Activated CD8-positive, alpha-beta memory T cell treated with anti-CD3 and anti-CD28 coated beads, Interleukin-2, amount 50 U/mL, for 24 hours (primary cell): ENCODE measurements at regions not wholly inside any gene's neighbourhood (a gene's known extent, or its start where the extent isn't known, plus 50 kb on each side); places are given as distances from the start of the nearest gene placed in this dataset.

Source experiments
- DNase-seq: peaks from one replicate; pipeline ENCODE4 v3.0.0-alpha.2; 2020; ENCODE audit errors: extremely low read depth

GRCh38 chr3:102083473-102083872 lies 234.2 kb downstream of the NFKBIZ start:
- DNase-seq, result no peak

DNA sequence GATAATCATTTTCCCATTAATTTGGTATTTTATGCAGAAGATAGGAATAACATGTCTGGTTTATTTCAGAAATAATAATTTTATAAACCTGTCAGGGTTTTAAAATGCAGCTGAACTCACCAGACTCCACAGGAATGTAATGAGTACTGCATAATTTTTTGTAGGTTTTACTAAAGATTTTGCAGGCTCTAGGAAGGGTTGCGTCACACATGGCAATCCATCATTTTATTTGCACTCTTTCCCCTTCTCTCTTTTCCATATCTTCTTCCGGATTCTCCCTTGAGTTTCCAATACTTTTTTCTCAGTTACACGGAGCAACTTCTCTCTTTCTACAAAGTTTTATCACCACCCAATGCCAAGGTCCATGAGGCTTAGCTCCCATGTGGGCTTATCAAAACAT lies 234.7 kb downstream of the NFKBIZ start:
- no peak for DNase-seq

GRCh38 chr3:102084704-102085103 lies 235.4 kb downstream of the NFKBIZ start:
- no peak for DNase-seq

- no peak for DNase-seq
These were observed 236.3 kb downstream of the NFKBIZ start for GRCh38 chr3:102085431-102086176.

- no peak for DNase-seq
These were observed 237.9 kb downstream of the NFKBIZ start for GRCh38 chr3:102087236-102087635.

DNA sequence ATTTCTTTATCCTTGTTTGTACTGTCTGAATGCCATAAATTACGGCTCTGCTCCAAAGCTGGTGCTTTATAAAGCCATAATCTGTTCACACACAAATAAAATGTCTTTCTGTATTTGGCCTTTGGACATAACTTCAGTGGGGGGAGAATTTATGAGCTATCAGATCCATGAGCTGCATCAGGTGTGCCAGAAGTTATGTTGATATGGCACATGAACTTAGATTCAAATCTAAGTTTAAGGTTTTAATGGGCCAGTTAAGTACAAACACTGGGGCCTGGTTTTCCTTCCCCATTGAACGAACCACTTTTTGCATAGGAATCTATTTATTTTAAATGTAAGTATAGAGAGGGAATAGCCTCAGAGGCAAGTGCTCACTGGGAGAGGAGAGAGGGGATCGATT lies 239.9 kb downstream of the NFKBIZ start:
- DNase-seq, result no peak

GRCh38 chr3:102089904-102090720 lies 240.8 kb downstream of the NFKBIZ start:
- DNase-seq, result no peak

- no peak for DNase-seq
These were observed 241.4 kb downstream of the NFKBIZ start for GRCh38 chr3:102090721-102091045.

- no peak for DNase-seq
These were observed 242.0 kb downstream of the NFKBIZ start for GRCh38 chr3:102091358-102091757.

- no peak for DNase-seq
These were observed 243.5 kb downstream of the NFKBIZ start for GRCh38 chr3:102092617-102093466.

GRCh38 chr3:102094506-102094905 lies 245.2 kb downstream of the NFKBIZ start:
- no peak for DNase-seq

DNA sequence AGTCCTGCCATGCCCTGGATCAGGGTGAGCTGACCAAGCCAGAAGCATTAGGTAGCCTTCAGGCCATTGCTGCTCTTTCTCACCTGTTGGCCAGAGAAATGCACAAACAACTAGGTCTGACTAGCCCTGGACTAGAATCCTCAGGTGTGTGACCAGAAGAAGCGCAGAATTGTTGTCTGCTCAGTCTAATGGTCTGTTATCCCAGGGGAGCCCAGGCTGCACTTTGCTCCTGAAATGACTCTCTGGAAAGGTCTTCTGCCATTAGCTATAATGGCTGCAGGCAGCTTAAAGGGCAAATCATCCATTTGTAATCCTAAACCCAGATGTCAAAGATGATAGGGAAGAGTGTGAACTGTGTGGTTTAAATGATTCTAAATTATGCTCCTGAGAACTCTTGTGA lies 246.1 kb downstream of the NFKBIZ start:
- DNase-seq, result no peak

- no peak for DNase-seq
These were observed 246.8 kb downstream of the NFKBIZ start for GRCh38 chr3:102096066-102096465.

DNA sequence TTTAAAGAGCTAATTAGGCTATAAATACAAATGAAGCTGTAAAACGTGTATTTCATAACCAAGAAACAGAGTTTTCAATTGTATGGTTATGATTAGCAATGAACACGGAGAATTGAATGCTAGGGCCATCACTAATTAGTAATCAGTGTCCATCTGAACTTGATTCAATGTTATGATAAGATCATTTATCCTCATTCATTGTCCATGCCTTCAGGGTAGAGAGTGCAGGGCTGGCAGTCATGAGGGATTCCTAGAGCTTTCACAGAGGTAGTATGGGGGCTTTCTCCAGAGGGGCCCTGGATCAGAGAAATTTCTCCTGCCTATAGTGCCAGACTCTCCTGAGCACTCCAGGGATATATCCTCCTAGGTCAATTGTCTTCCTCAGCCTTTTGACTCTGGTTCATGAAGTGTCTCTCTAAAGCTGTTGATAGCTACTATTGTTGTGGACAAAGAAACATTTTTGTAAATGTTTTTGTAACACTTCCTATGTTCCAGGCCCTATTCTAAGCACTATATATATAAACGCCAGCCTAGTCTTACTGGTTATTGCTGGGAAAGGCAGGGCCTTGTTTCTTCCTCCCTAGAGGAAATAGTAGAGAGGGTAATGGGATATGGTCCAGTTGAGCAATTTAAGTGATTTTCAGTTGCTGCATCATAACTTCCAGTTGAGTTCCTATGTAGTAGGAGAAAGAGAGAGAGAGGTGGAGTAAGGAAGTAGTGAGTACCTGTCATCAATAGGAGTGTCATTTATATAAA lies 249.0 kb downstream of the NFKBIZ start:
- DNase-seq, result no peak

GRCh38 chr3:102099913-102100312 lies 250.6 kb downstream of the NFKBIZ start:
- DNase-seq, result no peak

- no peak for DNase-seq
These were observed 253.1 kb downstream of the NFKBIZ start for GRCh38 chr3:102102394-102102793.

- no peak for DNase-seq
These were observed 254.7 kb downstream of the NFKBIZ start for GRCh38 chr3:102104033-102104432.

- DNase-seq, result no peak
These were observed 255.9 kb downstream of the NFKBIZ start for GRCh38 chr3:102105193-102105592.

GRCh38 chr3:102106416-102107097 lies 257.2 kb downstream of the NFKBIZ start:
- DNase-seq, result no peak

GRCh38 chr3:102112704-102113230 lies 263.5 kb downstream of the NFKBIZ start:
- no peak for DNase-seq
